ENCODE measurements at regions not wholly inside any gene's neighbourhood (a gene's known extent, or its start where the extent isn't known, plus 50 kb on each side); places are given as distances from the start of the nearest gene placed in this dataset.
"Not testable (repeated sequence)": the region's sequence is repeated elsewhere in the genome, so short reads cannot be mapped to it uniquely, and the experiment has no call there.

DNA sequence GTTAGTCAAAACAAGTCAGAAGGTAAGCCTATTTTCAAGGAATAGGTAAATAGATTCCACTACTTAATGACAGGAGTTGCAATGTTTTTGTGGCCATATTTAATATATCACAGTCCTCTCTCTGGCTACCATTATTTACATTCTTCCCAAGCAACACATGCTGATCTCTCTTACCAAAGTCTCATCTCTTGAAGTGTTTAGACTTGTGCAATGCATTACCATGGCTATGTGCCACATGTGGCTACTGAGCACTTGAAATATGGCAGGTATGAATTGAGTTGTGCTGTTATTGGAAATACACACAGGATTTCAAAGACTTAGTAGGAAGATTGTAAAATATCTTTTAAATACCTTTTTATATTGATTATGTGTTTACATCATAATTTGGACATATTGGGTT lies 262.4 kb upstream of the PDE3A start:
- DNase-seq (ENCODE audit: extremely low read depth in 1 of 2, low read depth in 1 of 2): no peak

- no peak for DNase-seq (ENCODE audit: extremely low read depth in 1 of 2, low read depth in 1 of 2)
Observed at GRCh38 chr12:20109676-20110075, 258.7 kb upstream of the PDE3A start.

GRCh38 chr12:20115371-20115770 lies 253.0 kb upstream of the PDE3A start:
- not testable (repeated sequence) for DNase-seq (ENCODE audit: extremely low read depth in 1 of 2, low read depth in 1 of 2)

DNA sequence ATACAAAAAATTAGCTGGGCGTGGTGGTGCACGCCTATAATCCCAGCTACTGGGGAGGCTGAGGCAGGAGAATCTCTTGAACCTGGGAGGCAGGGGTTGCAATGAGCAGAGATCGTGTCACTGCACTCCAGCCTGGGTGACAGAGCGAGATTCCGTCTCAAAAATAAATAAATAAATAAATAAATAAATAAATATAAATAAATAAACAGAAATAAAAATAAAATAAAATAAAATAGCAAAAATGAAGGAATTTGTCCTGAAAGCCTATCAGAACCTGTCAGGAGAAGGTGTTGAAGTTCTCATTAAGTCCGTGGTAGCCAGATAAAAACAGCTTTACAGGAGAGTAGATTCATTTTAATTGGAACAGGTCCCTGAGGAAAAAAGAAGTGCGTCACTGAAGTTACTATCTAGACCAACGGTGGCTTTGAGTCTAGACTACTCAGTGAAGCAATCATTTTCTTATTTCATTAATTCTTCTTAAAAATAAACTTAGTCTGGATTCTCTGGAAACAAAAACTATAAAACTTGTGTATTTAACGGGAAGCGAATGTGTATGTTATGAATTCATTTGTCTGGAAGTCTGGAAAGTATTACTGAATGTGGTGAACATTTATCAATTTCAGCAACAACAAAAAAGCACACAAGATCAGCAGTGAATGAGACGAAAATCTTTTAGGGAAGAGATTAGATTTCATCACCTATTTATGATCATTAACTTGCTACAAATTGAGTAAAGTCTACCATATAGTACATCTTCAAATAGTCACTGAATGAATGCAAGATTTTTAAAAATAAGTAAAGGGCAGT lies 248.5 kb upstream of the PDE3A start:
- no peak for DNase-seq (ENCODE audit: extremely low read depth in 1 of 2, low read depth in 1 of 2)

GRCh38 chr12:20120403-20120725 lies 248.0 kb upstream of the PDE3A start:
- DNase-seq (ENCODE audit: extremely low read depth in 1 of 2, low read depth in 1 of 2): no peak

DNA sequence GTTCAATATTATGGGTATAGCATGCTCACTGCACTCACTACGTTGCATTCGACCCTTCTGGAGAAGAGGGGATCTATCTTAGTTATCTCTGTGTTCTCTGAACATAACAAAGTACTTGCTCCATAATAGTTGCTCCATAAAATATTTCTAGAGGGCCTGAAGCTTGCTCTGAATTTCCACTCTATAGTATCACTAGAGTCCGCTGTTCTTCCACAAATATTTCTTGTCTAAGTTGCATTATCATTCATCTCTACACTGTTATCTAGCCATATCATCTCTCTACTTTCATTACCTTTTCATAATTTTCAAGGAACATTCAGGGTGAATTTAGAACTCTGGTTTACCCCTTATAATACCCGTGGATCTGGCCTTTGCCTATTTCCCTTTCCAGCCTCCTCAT lies 246.1 kb upstream of the PDE3A start:
- no peak for DNase-seq (ENCODE audit: extremely low read depth in 1 of 2, low read depth in 1 of 2)

GRCh38 chr12:20123465-20123864 lies 244.9 kb upstream of the PDE3A start:
- no peak for DNase-seq (ENCODE audit: extremely low read depth in 1 of 2, low read depth in 1 of 2)

DNA sequence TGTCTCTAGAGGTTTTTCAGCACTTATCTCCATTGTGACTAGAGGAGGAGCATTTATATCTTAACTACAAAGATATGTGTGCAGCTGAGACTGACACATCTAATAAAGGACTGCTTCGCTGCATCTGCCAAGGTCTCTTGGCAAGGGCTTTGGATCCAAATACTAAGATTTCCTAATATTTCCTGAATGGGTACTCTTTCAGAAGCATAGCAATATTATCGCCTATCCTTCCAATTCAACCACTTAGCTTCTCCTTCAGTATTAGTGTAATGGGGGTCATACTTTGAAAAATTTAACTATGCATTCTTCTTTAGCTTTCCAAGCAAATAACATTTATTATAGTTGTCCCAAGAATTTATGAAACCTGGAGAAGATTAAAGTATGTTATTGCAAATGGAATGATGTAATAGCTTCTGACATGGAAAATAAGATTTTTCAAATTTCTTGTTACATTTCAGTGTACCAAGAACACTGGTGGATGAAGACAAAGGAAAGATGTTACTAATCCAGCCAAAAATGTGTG lies 243.0 kb upstream of the PDE3A start:
- DNase-seq (ENCODE audit: extremely low read depth in 1 of 2, low read depth in 1 of 2): no peak

DNA sequence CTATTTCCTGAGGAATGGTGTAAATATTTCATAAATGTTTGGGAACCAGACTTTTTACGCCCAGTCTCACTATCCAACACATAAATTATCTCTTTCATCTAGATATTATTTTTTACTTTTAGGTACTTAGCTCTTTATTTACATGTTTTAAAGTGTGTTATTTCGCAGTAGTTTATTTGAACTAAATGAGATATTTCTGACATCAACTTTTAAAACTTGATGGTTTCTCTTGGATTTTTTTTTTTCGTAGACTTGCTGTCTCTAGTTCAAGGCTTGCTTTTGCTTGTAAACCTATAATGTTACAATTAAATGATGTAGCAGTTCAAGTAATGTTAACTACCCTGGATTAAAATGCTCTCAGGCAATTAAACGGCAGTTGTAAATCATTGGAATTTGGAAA lies 241.7 kb upstream of the PDE3A start:
- DNase-seq (ENCODE audit: extremely low read depth in 1 of 2, low read depth in 1 of 2): no peak

- no peak for DNase-seq (ENCODE audit: extremely low read depth in 1 of 2, low read depth in 1 of 2)
Observed at GRCh38 chr12:20127413-20127812, 240.9 kb upstream of the PDE3A start.

GRCh38 chr12:20128928-20129327 lies 239.4 kb upstream of the PDE3A start:
- DNase-seq (ENCODE audit: extremely low read depth in 1 of 2, low read depth in 1 of 2): no peak

- DNase-seq (ENCODE audit: extremely low read depth in 1 of 2, low read depth in 1 of 2): no peak
Observed at GRCh38 chr12:20132818-20133217, 235.5 kb upstream of the PDE3A start.

DNA sequence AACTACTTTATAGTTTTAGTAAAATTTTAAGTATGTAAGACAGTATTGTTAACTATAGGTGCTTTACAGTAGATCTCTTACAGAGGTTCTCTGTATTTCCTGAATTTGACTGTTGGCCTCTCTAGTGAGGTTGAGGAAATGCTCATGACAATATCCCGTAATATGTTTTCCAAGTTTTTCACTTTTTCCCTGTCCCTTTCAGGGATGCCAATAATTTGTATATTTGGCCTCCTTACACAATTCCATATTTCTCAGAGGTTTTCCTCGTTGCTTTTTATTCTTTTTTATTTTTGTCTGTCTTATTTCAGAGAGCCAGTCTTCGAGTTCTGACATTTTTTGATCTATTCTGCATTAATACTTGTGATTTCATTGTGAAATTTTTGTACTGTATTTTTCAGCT lies 233.7 kb upstream of the PDE3A start:
- DNase-seq (ENCODE audit: extremely low read depth in 1 of 2, low read depth in 1 of 2): no peak

DNA sequence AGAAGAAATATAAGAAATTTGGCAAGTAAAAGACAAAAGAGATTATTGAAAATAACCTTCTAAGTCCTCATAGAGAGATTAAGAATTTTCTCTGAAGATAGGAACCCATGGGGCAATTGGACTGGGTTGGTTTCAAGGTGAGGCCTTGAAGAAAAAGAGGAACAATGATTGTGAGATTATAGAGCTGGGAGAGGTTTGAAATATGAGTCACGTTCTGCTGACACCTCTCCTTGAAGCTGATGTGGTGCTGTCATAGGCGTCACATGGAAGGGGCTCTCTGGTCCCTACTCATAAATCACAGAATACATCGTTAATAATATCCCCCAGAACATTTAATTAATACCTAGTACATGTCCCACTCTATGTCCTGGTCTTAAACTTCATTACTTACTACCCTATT lies 227.6 kb upstream of the PDE3A start:
- DNase-seq (ENCODE audit: extremely low read depth in 1 of 2, low read depth in 1 of 2): no peak

DNA sequence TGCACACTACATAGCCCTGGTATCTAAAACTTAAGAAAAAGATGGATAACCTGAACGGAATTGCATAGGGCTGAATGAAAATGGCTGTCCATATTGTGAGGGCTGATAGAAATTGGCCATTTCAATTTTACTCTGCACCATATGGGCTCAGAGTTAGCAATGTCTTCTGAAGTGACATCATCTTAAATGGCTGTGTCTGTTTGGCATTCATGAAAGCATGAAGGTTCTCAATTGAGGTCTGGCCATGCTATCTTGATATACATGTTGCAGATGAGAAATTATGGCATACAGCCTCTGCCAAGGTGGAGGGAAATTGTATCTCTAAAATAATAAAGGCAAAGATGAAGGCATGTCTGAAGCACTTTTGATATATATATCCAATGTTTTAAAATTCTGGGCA lies 226.0 kb upstream of the PDE3A start:
- no peak for DNase-seq (ENCODE audit: extremely low read depth in 1 of 2, low read depth in 1 of 2)

- DNase-seq (ENCODE audit: extremely low read depth in 1 of 2, low read depth in 1 of 2): no peak
Observed at GRCh38 chr12:20142956-20143355, 225.4 kb upstream of the PDE3A start.

- no peak for DNase-seq (ENCODE audit: extremely low read depth in 1 of 2, low read depth in 1 of 2)
Observed at GRCh38 chr12:20144341-20144740, 224.0 kb upstream of the PDE3A start.

DNA sequence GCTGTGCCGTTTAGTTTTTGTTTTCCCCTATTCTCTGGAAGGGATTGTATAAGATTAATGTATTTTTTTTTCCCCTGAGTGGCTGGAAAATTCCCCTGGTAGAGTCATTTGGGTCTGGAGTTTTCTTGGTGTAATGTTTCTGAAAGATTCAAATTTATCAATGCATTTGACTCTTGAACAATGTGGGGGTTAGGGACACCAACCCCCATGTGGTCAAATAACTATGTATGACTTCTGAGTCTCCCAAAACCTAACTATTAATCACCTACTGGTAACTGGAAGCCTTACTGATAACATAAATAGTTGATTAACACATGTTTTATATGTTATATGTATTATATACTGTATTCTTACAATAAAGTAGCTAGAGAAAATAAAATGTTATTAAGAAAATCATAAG lies 220.1 kb upstream of the PDE3A start:
- no peak for DNase-seq (ENCODE audit: extremely low read depth in 1 of 2, low read depth in 1 of 2)

DNA sequence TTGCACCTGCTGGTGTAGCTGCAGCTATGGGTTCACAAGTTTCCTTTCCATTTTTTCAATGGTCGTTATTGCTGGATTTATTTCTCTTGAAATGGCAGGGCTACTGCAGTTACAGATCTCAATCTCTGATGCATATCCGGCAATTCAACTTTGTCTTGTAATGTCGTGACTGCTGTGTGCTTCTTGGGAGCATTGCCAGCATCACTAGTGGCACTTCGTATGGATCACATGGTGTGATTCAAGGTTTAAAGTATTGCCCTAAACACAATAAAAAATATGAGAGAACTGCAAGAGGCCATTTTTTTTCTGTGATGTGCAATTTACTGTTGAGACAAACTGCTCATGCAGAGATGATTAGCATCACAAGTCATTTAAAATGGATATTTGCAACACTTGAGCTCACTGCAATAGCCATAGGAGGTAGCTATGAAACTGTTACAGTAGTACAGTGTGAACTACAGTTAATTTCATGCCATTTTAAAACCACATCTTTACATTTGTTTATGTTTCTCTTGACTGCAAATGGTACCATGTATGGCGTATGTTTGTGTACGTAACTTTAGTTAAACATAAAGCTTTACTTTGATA lies 217.4 kb upstream of the PDE3A start:
- DNase-seq (ENCODE audit: extremely low read depth in 1 of 2, low read depth in 1 of 2): no peak

- DNase-seq (ENCODE audit: extremely low read depth in 1 of 2, low read depth in 1 of 2): no peak
Observed at GRCh38 chr12:20154052-20154451, 214.3 kb upstream of the PDE3A start.

DNA sequence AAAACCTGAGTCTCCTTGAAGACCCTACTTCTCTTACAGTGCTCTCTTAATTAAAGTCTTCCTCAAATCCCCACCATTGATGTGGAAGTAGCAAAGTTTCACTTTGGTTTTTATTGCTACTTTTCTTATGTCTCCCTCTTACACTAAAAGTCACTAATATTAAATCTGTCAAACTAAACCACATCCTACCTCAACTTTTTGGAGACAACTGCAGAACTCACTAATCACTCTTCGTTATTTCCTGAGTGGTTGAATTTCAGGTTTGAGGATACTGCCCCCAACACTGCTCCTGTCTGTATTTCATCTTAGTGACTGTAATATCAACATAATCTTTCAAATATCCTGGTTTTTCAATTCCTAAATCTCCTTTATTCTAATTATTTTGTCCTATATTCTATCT lies 213.0 kb upstream of the PDE3A start:
- DNase-seq (ENCODE audit: extremely low read depth in 1 of 2, low read depth in 1 of 2): no peak

DNA sequence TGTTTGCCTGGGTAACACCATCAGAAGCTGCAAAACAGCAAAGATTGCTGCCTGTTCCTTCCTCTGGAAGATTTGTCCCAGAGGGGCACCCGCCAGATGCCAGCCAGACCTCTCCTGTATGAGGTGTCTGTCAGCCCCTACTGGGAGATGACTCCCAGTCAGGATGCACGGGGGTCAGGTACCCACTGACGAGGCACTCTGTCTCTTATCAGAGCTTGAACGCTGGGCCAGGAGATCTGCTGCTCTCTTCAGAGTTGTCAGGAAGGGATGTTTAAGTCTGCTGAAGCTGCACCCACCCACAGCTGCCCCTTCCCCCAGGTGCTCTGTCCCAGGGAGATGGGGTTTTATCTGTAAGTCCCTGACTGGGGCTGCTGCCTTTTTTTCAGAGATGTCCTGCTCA lies 207.4 kb upstream of the PDE3A start:
- not testable (repeated sequence) for DNase-seq (ENCODE audit: extremely low read depth in 1 of 2, low read depth in 1 of 2)
